Glomerular endothelial cell (primary cell): ENCODE measurements at regions not wholly inside any gene's neighbourhood (a gene's known extent, or its start where the extent isn't known, plus 50 kb on each side); places are given as distances from the start of the nearest gene placed in this dataset.

Experiments
- DNase-seq: peaks from one replicate; pipeline ENCODE4 v3.0.0-alpha.2; 2011; ENCODE audit warnings: low read depth, low spot score; ENCODE audit errors: extremely low read depth

- no peak for DNase-seq
Observed at GRCh38 chr16:85461814-85462713, 151.1 kb upstream of the GSE1 start.

GRCh38 chr16:85462714-85463611 lies 150.2 kb upstream of the GSE1 start:
- no peak for DNase-seq

- DNase-seq = no peak
Observed at GRCh38 chr16:85463672-85464382, 149.3 kb upstream of the GSE1 start.

- no peak for DNase-seq
Observed at GRCh38 chr16:85464383-85465305, 148.5 kb upstream of the GSE1 start.

- DNase-seq = no peak
Observed at GRCh38 chr16:85465328-85466303, 147.5 kb upstream of the GSE1 start.

- no peak for DNase-seq
Observed at GRCh38 chr16:85466304-85466700, 146.8 kb upstream of the GSE1 start.

- no peak for DNase-seq
Observed at GRCh38 chr16:85466989-85467388, 146.1 kb upstream of the GSE1 start.

- DNase-seq = no peak
Observed at GRCh38 chr16:85469929-85470590, 143.1 kb upstream of the GSE1 start.

- no peak for DNase-seq
Observed at GRCh38 chr16:85470873-85471272, 142.2 kb upstream of the GSE1 start.

- DNase-seq = no peak
Observed at GRCh38 chr16:85471469-85472431, 141.4 kb upstream of the GSE1 start.

GRCh38 chr16:85472514-85472913 lies 140.6 kb upstream of the GSE1 start:
- DNase-seq = no peak

- DNase-seq = no peak
Observed at GRCh38 chr16:85473323-85473722, 139.8 kb upstream of the GSE1 start.

GRCh38 chr16:85473909-85474620 lies 139.1 kb upstream of the GSE1 start:
- DNase-seq = no peak

- DNase-seq = no peak
Observed at GRCh38 chr16:85474621-85475217, 138.4 kb upstream of the GSE1 start.

GRCh38 chr16:85475233-85475632 lies 137.9 kb upstream of the GSE1 start:
- DNase-seq = no peak

GRCh38 chr16:85475691-85476300 lies 137.3 kb upstream of the GSE1 start:
- DNase-seq = no peak
